HG03460 (cell line): ENCODE measurements at regions not wholly inside any gene's neighbourhood (a gene's known extent, or its start where the extent isn't known, plus 50 kb on each side); places are given as distances from the start of the nearest gene placed in this dataset.

Source experiments
- ATAC-seq: cut with Tn5 transposase; IDR thresholded peaks from one replicate; pipeline ENCODE4 v1.9.1; 2021; ENCODE audit not compliant: unreplicated experiment

DNA sequence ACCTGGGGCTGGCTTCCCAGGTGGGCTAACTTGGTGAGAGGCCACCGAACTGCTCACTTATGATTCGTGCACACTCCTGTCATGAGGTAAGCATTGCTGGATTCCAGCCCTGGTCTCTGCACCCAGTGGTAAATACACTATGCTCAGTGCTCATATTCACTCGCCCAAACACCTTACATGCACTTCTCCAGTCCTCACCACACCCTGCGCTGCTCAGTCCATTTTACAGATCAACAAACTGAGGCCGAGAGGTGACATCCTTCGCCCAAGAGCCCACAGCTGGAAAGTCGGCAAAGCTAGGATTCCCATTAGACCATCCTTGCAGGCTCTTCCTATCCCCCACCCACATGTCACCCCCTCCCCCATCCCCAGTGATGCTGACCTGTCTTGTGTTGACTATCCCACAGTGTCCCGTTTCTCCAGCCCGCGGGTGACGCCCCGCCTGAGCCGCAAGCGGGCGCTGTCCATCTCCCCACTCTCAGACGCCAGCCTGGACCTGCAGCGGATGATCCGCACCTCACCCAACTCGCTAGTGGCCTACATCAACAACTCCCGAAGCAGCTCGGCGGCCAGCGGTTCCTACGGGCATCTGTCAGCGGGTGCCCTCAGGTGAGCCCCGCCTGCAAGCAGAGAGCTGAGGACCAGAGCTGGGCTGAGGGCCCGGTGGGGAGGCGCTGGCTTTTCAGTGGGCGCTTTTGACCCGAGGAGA, 232.8 kb downstream of the GLI2 start:
- ATAC-seq = no peak

DNA sequence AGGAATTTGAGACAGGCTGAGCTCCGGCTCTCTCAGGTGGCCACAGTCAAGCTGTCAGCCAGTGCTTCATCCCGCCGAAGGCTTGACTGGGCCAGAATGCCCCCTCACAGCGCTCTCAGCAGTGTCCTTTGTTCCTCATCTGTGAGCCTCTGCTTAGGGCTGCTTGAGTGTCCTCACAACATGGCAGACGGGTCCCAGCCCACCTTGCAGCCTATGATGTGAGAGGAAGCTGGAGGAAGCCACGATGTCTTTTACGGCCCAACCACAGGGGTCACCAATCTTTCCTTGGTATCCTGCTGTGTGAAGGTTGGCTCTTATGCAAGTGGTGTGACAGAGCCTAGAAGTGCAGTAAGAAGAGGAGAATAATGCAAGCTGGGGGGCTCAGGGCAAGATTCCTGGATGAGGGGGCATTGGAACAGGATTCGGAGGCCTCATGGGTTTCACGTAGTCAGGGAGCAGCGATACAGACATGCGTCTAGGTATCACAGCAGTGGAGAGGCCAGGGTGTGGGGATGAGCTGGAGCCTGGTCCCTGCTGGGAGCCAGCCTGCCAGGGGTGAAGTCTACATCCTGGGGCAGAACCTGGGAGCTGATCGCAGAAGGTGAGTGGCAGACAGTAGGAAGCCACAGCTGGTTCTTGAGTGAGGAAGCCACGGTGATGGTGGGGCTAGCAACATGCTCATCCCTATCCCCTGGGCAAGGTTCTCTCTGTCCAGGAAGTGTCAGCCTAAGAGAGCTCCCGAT, 234.1 kb downstream of the GLI2 start:
- ATAC-seq = no peak

DNA sequence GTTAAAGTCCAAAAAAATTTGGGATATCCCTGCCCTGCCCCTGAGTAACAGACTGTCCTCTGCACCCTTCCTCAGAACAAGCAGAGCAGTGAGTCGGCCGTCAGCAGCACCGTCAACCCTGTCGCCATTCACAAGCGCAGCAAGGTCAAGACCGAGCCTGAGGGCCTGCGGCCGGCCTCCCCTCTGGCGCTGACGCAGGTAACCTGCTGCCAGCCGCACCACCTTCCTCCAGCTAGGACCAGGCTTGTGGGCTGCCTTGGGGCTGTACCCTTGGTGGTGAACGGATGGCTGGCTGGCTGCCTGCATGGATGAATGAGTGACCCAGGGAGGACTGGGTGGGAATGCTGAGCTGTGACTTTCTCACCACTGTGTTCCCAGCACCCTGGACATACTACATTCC, 236.2 kb downstream of the GLI2 start:
- no peak for ATAC-seq

DNA sequence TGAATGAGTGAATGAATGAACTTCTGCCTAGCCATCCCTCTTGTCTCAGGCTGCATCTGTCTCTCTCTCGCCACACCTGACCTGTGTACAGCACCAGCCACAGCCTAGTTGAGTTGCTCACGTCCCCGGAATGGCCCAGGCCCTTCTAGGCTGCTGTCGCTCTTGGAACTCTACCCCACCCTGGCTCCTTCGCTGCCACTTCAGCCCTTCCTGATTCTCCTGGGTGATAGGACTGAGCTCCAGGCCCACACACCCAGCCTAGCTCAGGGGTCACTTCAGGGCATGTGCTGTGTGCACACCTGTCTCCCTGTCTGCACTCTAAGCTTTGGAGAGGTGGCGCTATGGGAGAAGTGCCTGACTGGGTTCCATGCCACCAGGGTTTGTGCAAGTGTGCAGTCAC, 236.6 kb downstream of the GLI2 start:
- ATAC-seq = no peak

DNA sequence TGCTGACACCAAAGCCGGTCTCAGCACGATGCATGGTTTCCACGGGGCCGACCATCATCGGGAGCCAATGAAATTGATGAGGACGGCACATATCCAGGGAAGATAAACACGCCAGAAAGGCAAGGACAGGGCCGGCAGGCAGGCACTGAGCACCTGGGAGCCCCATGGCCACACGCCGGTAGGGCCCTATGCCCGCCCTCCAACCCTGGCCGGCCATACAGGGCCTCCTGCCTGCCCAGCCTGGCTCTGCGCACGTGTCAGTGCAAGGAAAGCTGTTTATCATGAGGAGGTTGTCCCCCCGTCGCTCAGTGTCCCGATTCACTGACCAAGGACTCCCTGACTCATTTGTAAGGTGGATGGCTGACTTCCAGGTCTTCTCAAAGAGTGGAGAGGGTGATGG, 237.5 kb downstream of the GLI2 start:
- no peak for ATAC-seq

DNA sequence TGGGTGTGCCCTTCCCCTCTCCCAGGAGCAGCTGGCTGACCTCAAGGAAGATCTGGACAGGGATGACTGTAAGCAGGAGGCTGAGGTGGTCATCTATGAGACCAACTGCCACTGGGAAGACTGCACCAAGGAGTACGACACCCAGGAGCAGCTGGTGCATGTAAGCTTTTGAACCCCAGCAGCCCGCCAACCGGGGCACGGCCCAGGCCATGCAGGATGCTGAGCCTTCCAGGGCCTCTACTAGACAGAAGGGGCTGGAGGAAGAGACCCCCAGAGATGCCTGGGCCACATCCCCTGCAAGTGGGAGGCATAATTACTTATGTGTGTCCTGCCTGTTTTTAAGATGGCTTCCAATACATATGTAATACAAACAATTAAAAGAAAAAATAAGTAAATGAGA, 239.3 kb downstream of the GLI2 start:
- ATAC-seq = no peak

DNA sequence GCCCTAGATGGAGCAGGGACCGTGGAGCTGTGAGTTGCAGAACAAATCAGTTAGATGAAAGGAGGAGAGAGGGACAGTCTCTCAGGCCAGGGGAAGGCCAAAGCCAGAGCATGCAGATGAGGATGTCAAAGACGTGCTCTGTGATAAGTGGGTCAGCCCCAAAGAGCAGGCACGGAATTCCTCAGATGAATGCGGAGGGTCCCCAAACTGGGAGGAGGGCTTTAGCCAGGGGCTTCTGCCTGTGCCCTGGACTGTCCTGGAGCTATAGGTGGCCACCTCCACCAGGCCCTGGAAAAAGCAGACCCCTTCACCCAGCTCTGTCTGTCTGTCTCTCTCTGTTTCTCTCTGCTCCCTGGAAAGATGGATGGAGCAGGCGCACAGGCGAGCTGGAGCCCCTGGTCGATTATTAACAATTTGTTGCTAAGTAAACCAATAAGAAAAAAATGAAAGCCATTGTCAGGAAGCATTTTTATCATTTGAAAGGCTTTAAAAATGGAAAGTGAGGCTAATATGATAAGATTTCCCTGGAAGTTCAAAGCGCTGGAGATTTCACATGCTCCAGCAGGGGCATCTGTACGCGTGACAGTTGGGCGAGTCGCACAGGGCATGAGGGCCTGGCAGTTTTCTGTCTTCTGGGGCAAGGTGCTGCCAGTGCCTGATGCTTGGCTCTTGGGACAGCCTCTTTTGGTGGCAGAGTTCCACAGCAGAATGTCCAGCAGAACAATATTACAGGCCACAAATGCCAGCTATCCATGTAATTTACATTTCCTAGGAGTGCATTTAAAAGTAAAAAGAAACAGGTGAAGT, 241.0 kb downstream of the GLI2 start:
- no peak for ATAC-seq

DNA sequence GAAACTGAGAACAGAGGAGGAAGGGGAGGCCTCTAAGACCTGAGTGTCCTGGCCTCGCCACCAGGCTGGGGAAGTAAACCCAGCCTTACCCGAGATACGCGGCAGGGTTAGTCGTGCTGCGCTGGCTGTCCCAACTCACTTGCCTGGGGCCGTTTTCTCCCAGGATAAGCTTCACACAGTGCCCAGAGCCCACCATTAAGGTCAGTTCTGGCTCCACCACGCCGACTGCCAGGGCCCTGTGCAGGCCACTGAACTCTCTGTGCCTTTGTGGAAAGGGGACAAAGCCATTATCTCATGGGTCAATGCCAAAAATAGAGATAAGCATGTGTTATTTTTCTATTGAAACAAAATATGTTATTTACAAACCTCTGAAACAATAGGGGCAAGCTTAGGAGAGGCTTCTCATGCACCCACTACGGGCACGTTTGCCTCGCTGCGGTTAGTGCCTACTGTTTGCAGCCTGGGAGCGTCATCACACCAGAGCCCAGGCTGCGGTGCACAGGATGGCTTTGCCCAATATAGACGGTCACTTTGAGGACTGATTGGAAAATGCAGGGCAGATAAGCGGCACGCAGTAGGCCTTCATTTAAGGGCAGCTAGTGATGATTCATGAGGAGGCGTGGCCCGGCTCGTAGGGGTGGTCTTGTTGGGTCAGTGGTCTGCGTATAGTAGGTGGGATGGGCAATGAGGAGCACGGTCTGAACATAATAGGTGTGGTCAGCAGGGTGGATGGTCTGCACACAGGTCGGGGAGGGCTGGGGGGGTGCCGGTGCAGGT, 242.1 kb downstream of the GLI2 start:
- no peak for ATAC-seq

DNA sequence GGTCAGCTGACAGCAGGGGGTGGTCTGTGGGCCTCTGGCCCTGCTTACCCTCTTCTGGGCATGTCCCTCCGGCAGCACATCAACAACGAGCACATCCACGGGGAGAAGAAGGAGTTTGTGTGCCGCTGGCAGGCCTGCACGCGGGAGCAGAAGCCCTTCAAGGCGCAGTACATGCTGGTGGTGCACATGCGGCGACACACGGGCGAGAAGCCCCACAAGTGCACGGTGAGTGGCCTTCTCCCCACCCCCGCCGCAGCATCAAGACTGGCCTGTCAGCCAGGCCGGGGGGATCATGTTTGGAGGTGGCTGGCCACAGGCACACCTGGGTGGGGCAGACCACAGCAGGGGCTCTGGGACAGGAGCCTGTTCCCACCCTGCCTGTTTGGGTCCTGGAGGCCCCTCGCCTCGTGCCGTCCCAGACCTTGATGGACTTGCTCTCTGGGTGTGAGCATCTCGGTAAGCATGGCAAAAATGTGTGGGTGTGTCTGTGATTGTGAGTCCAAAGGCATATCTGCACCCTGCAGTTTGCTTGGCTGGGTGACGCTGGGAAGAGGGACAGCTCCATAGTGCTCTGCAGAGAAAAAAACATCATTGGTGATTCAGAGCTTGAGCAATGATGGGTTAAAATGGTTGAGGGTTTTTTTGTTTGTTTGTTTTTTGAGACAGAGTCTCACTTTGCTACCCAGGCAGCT, 242.8 kb downstream of the GLI2 start:
- ATAC-seq = no peak

DNA sequence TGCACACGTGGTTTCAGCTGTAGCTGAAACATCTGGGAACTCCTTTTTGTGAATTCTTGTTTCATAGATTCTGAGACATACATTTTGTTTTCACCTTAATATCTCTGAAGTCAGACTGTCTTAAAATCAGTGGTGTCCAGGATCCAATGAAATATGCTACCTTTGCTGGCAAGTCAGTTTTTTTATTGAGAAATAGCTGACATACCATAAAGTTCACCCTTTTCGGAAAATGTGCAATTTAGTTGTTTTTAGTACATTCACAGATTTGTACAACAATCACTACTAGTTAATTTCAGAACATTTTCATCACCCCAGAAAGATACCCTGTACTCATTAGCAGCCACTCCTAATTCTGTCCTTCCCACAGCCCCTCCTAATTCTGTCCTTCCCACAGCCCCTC, 243.7 kb downstream of the GLI2 start:
- no peak for ATAC-seq

DNA sequence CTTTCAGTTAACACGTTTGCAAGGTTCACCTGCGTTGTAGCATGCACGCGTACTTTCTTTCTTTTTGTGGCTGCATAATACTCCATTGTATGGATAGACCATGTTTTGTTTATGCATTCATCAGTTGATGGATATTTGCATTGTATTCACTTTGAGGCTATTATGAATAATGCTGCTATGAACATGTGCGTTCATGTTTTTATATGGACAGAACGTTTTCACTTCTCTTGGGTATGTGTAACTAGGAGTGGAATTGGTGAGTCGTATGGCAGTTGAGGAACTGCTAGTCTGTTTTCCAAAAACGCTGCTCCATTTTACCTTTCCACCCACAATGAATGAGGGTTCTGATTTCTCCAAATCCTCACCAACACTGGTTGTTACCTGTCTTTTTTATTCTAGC, 244.3 kb downstream of the GLI2 start:
- no peak for ATAC-seq

DNA sequence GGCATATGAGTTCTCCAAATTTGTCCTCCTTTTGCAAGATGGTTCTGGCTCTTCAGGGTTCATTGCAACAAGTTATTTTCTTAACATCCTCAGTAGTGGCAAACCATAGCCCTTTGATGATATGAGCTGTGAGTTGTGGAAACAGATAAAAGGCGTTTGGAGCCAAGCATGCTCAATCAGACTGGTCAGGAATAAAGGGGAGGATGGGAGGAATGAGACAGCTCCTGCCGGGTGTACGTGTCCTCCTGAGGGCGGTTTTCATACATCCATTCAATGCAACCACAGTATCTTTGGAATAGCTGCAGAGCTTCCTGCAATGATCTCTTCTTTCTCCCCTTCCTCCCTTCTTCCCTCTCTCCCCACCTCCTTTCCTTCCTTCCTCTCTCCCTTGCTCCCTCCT, 245.8 kb downstream of the GLI2 start:
- ATAC-seq = no peak

DNA sequence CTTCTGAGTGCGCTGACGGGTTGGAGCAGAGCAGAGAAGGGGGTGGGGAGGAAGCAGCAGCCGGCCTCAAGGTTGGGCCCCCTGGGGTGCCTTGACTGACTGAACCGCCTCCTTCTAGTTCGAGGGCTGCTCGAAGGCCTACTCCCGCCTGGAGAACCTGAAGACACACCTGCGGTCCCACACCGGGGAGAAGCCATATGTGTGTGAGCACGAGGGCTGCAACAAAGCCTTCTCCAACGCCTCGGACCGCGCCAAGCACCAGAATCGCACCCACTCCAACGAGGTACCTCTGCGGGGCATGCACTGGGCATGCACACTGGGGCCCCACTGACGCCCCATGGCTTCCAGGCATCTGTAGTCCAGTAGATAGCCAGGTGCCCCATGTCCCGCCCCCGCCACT, 246.9 kb downstream of the GLI2 start:
- no peak for ATAC-seq

DNA sequence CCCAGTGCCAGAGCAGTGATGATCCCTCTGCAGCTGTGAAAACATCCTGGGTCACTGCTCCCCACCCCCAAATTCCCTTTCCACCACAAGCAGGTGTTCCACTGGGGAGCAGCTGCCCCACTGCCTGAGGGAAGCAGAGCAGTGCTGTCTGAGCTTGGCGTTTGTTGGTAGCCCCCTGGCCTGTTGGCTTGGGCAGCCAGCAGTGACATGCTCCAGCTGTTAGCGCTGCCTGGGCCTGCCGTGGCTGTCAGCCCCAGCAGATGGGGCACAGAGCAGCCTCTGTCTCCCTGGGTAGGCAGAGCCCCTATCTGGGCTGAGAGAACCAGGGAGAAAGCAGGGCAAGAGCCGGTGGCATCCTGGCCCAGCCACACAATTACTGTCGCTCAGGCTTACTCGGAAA, 247.7 kb downstream of the GLI2 start:
- ATAC-seq = no peak

DNA sequence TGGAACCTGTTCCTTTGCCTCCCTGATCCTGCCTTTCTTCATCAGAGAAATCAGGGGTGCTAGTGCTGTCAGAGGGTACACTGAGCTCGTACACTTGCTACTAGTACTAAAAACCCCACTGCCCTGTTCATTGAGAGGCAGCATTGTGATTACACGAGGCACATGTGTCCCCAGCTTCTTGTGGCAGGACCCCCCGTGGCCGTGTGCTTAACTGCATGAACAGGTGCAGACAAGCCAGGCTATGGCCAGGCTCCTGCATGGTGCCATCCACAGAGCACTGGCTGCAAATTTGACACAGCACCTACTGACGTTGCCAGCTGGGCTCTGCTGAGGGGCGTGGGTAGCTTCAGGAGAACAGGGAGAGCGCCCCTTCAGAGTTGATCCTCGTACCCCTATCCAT, 248.4 kb downstream of the GLI2 start:
- ATAC-seq = no peak

DNA sequence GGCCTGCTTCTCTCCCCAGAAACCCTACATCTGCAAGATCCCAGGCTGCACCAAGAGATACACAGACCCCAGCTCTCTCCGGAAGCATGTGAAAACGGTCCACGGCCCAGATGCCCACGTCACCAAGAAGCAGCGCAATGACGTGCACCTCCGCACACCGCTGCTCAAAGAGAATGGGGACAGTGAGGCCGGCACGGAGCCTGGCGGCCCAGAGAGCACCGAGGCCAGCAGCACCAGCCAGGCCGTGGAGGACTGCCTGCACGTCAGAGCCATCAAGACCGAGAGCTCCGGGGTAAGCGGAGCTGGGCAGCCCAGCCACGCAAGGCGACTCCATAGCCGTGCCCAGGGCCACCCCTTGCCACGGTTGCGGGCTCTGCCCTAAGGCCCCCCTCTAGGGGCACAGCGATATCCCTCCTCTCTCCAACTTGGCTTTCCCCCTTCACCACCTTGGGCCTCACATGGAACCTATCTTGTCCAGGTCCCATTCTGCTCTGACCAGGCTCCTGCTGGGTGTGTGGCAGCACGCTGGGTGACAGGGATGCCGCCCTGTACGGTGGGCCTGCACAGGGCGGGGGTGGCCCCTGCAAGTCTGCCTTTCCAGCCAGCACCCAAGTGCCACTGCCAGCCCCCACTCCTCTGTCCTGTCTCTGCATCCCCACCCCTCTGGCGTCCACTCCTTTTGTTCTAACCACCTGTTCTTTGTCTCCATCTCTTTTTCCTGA, 248.9 kb downstream of the GLI2 start:
- no peak for ATAC-seq

DNA sequence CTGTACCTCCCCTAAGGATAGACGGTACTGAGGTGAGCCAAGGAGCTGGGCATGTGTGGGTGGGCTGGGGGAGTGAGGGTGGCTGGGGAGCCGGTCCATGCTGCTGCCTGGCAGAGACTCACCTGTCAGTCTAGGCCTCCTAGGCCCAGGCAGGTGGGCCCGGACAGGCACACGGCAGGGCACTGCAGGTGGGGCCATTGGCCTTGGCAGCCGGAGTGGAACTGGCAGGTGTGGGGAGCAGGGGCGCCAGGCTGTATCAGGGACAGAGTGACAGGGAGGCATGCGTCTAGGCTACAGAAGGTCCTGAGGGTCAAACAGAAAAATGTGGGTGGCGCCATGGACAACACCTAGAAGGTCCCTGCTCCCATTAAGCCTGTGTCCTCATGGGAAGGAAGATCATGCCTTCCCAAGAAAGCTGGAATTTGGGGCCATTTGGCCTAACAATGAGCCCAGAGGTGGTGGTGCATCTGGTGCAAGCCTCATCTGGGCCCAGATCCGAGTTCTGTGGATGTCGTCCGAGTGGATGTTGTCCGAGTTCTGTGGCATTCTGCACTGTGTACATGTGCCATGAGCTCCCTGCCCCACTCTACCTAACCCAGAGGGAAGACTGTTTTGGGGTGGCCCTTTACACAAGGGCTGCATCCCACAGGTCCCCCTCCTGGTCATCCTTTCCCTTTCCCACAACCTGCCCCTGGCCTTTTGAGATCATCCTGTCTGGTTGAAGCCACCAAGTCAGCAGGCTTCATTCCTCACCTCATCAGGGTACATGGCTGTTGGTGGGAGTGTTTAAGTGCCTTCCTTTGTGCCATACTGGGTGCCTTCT, 249.7 kb downstream of the GLI2 start:
- no peak for ATAC-seq

DNA sequence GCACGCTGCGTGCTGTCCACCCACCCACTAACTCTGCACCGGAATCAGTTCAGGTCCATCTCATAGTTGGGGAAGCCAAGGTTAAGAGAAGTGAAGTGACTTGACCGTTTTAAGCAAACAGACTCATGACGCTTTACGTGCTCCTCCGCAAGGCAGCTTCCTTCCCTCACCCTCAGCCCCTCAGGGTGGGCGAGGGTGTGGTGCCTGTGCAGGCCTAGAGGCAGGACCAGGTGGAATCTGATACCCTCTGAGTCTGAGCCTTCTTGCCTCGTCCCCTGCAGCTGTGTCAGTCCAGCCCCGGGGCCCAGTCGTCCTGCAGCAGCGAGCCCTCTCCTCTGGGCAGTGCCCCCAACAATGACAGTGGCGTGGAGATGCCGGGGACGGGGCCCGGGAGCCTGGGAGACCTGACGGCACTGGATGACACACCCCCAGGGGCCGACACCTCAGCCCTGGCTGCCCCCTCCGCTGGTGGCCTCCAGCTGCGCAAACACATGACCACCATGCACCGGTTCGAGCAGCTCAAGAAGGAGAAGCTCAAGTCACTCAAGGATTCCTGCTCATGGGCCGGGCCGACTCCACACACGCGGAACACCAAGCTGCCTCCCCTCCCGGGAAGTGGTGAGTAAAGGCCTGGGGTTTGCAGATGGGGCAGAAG, 250.5 kb downstream of the GLI2 start:
- ATAC-seq = no peak
